CD4-positive, alpha-beta T cell treated with Interleukin-15 for 1 hour (primary cell): ENCODE measurements at regions not wholly inside any gene's neighbourhood (a gene's known extent, or its start where the extent isn't known, plus 50 kb on each side); places are given as distances from the start of the nearest gene placed in this dataset.
A peak's percentile ranks its signal among the peaks of the same experiment; 100 is the strongest.

Source experiments
- DNase-seq: peaks from one replicate; pipeline ENCODE4 v3.0.0-alpha.2; 2020

- peak; percentile 54 for DNase-seq
These were observed 51.6 kb upstream of the SRP54 start for GRCh38 chr14:34931206-34931605.

DNA sequence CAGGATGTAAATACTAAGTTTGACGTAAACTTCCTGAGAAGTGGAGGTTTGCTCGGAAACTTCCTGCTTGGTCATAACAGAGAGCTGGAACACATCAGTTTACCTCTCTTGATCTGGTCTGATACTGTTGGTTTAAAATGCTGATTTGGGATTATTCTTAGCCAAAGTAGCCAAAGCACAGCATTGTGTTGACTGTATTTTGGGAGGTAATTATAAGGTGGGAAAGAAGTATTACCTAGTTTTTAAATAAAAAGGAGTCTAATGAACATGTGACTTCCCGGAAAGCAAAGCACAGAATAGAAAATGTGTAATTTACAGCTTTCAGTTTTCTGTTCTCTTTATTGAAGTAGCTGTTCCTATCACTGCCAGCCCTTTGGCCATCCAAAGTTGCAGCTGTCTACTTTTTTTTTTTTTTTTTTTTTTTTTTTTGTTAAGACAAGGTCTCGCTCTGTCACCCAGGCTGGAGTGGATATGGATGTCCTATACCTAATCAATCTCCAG, 52.2 kb upstream of the SRP54 start:
- DNase-seq, result peak; percentile 22

GRCh38 chr14:34926552-34926951, 51.4 kb upstream of the BAZ1A start:
- no peak for DNase-seq
